ENCODE measurements at regions not wholly inside any gene's neighbourhood (a gene's known extent, or its start where the extent isn't known, plus 50 kb on each side); places are given as distances from the start of the nearest gene placed in this dataset.

- no peak overlapping the region for H3K27ac ChIP-seq (ENCODE audit: low read depth in 1 of 2, low read length in 2 of 2)
- H3K27me3 ChIP-seq (ENCODE audit: control insufficient read depth in 4 of 4, insufficient read depth in 4 of 4, low read length in 3 of 4): no peaks in the 10 kb centered on the region
- H3K9ac ChIP-seq (ENCODE audit: low read depth in 1 of 2, low read length in 2 of 2): no peak overlapping the region
- peak overlapping the region in 1 of 3 donors; percentile 32 for H3K4me3 ChIP-seq (ENCODE audit: low read depth in 1 of 3, low read length in 3 of 3)
- no peak for TF ChIP-seq JUND (IDR thresholded peaks at IDR 0.05)
- TF ChIP-seq HNF4A (conservative IDR thresholded peaks at IDR 0.05): no peak
- TF ChIP-seq ZBTB33 (IDR thresholded peaks at IDR 0.05): no peak
- TF ChIP-seq FOXA2 (IDR thresholded peaks at IDR 0.05): no peak
- TF ChIP-seq MAX (IDR thresholded peaks at IDR 0.05): no peak
- TF ChIP-seq YY1 (IDR thresholded peaks at IDR 0.05): no peak
- TF ChIP-seq TAF1 (conservative IDR thresholded peaks at IDR 0.05): no peak
- TF ChIP-seq CTCF (IDR thresholded peaks at IDR 0.05; ENCODE audit: low read depth, low read length, missing input control): no peak
- no peak for TF ChIP-seq ATF3 (IDR thresholded peaks at IDR 0.05)
- TF ChIP-seq EGR1 (IDR thresholded peaks at IDR 0.05; ENCODE audit: low read depth in 2 of 2): no peak
- TF ChIP-seq NR2F2 (IDR thresholded peaks at IDR 0.05): no peak
- TF ChIP-seq REST (IDR thresholded peaks at IDR 0.05): no peak
- TF ChIP-seq RAD21 (IDR thresholded peaks at IDR 0.05): no peak
- no peak for TF ChIP-seq RXRA (IDR thresholded peaks at IDR 0.05)
- TF ChIP-seq GABPA (IDR thresholded peaks at IDR 0.05 in 1 of 2, conservative IDR thresholded peaks at IDR 0.05 in 1 of 2): no peak
- no peak for TF ChIP-seq HNF4G (IDR thresholded peaks at IDR 0.05)
- TF ChIP-seq FOXA1 (IDR thresholded peaks at IDR 0.05): no peak
- no peak for TF ChIP-seq SP1 (IDR thresholded peaks at IDR 0.05)
- 93% methylated on average over 2 of the region's 2 CpGs for WGBS
- DNase-seq (ENCODE audit: low spot score): no peak
- H3K36me3 ChIP-seq (ENCODE audit: control insufficient read depth in 4 of 4, insufficient read depth in 3 of 4, low read depth in 1 of 4, low read length in 3 of 4): no peaks in the 10 kb centered on the region
- peaks cover 6 to 37% (median 16%) of the 10 kb centered on the region in 4 donors for H3K4me1 ChIP-seq (ENCODE audit: control insufficient read depth in 4 of 4, insufficient read depth in 4 of 4, low read length in 3 of 4)
- no peaks in the 10 kb centered on the region for H3K9me3 ChIP-seq (ENCODE audit: control insufficient read depth in 4 of 4, low read length in 3 of 4)
These were observed 152.8 kb downstream of the LRIG3 start for GRCh38 chr12:58767496-58767895.

All from liver (tissue), 8 donors.